Gastroesophageal sphincter (tissue), 4 donors: ENCODE measurements at regions not wholly inside any gene's neighbourhood (a gene's known extent, or its start where the extent isn't known, plus 50 kb on each side); places are given as distances from the start of the nearest gene placed in this dataset.

Source experiments
- ATAC-seq: fragments of 150-250 bp; one replicate; pipeline ENCODE4 v1.9.1; 2016; ENCODE audit warnings: mild to moderate bottlenecking, moderate library complexity
- H3K27ac ChIP-seq, 4 donors: fragments of 200-600 bp; sonication (generic) in 3 of 4; 1 replicate in 3 of 4; 2 replicates in 1 of 4; pipeline ENCODE4 v1.5.1; 2016 to 2019
- H3K27me3 ChIP-seq: fragments of 200-600 bp; sonication (generic); one replicate; pipeline ENCODE4 v1.5.1; 2019
- H3K36me3 ChIP-seq, 2 donors: fragments of 200-600 bp; sonication (generic); one replicate each; pipeline ENCODE4 v1.5.1; 2019; ENCODE audit warnings: control low read depth in 1 of 2
- H3K4me1 ChIP-seq, 3 donors: fragments of 200-600 bp; sonication (generic); 1 replicate in 2 of 3; 2 replicates in 1 of 3; pipeline ENCODE4 v1.5.1; 2016 to 2019; ENCODE audit warnings: control low read depth in 2 of 3
- H3K4me3 ChIP-seq, 2 donors: fragments of 200-600 bp; sonication (generic); one replicate each; pipeline ENCODE4 v1.5.1; 2019; ENCODE audit warnings: mild to moderate bottlenecking in 1 of 2, moderate library complexity in 1 of 2
- H3K9me3 ChIP-seq, 3 donors: fragments of 200-600 bp; sonication (generic); one replicate each; pipeline ENCODE4 v1.5.1; 2017 to 2019; ENCODE audit warnings: control low read depth in 2 of 3
- CTCF ChIP-seq, 4 experiments: fragments of 200-600 bp in 2 of 4; fragments of 450-650 bp in 2 of 4; sonication (generic) in 1 of 4; IDR thresholded peaks; one replicate each; pipeline ENCODE4 v1.5.1; 2017 to 2019; ENCODE audit warnings: antibody characterized with exemption in 4 of 4, mild to moderate bottlenecking in 2 of 4, moderate library complexity in 2 of 4
- EP300 ChIP-seq: sonication (generic); formaldehyde crosslinking; IDR thresholded peaks from one replicate; pipeline ENCODE4 v1.6.1; 2017; ENCODE audit warnings: antibody characterized with exemption, mild to moderate bottlenecking
- POLR2A ChIP-seq, 2 donors: fragments of 450-650 bp; IDR thresholded peaks; one replicate each; pipeline ENCODE4 v1.6.1; 2017; ENCODE audit warnings: antibody characterized with exemption in 2 of 2, mild to moderate bottlenecking in 2 of 2, moderate library complexity in 1 of 2
- POLR2AphosphoS5 ChIP-seq: sonication (generic); formaldehyde crosslinking; IDR thresholded peaks from one replicate; pipeline ENCODE4 v1.6.1; 2017; ENCODE audit warnings: antibody characterized with exemption
- WGBS, 2 donors: methylation state at CpG; one replicate each; pipeline ENCODE4 v1.1.5; 2018; ENCODE audit warnings: low coverage in 1 of 2; 5-methylcytosine and 5-hydroxymethylcytosine counted together

GRCh38 chr16:79493911-79494310 lies 106.6 kb downstream of the MAF start:
- Histone ChIP-seq H3K4me3 (no peak overlapping the region), H3K27ac (no peak overlapping the region), H3K27me3 (no peaks in the 10 kb centered on the region), H3K36me3 (no peaks in the 10 kb centered on the region), H3K4me1 (no peaks in the 10 kb centered on the region), H3K9me3 (peaks cover 0 to 8% (median 0%) of the 10 kb centered on the region in 3 donors)
- 39 to 50% methylated on average over 1 to 2 of the region's 2 CpGs for WGBS, 2 donors
- TF ChIP-seq CTCF (IDR thresholded peaks at IDR 0.05) (no peak), POLR2AphosphoS5 (no peak), POLR2A (IDR thresholded peaks at IDR 0.05) (no peak), EP300 (no peak)
- no peak for ATAC-seq

- Histone ChIP-seq H3K27ac (no peak overlapping the region), H3K4me3 (no peak overlapping the region), H3K27me3 (no peaks in the 10 kb centered on the region), H3K4me1 (no peaks in the 10 kb centered on the region), H3K9me3 (peaks cover 0 to 8% (median 0%) of the 10 kb centered on the region in 3 donors), H3K36me3 (no peaks in the 10 kb centered on the region)
- 85 to 89% methylated on average over 9 of the region's 10 CpGs for WGBS, 2 donors
- no peak for ATAC-seq
- TF ChIP-seq POLR2A (IDR thresholded peaks at IDR 0.05) (no peak), POLR2AphosphoS5 (no peak), EP300 (no peak), CTCF (IDR thresholded peaks at IDR 0.05) (no peak)
Observed at GRCh38 chr16:79492036-79492435, 108.5 kb downstream of the MAF start.

GRCh38 chr16:79485020-79485419 lies 115.5 kb downstream of the MAF start:
- Histone ChIP-seq H3K4me1 (no peaks in the 10 kb centered on the region), H3K36me3 (no peaks in the 10 kb centered on the region), H3K27ac (no peak overlapping the region), H3K4me3 (no peak overlapping the region), H3K27me3 (peaks cover 6% of the 10 kb centered on the region), H3K9me3 (no peaks in the 10 kb centered on the region)
- WGBS, 2 donors: 81 to 94% methylated on average over 3 of the region's 3 CpGs
- ATAC-seq: no peak
- no peak for TF ChIP-seq POLR2A (IDR thresholded peaks at IDR 0.05)

GRCh38 chr16:79484237-79484636 lies 116.3 kb downstream of the MAF start:
- Histone ChIP-seq H3K36me3 (no peaks in the 10 kb centered on the region), H3K27me3 (peaks cover 6% of the 10 kb centered on the region), H3K9me3 (no peaks in the 10 kb centered on the region), H3K4me3 (no peak overlapping the region), H3K4me1 (no peaks in the 10 kb centered on the region), H3K27ac (no peak overlapping the region)
- no peak for TF ChIP-seq POLR2AphosphoS5
- no peak for TF ChIP-seq CTCF (IDR thresholded peaks at IDR 0.05)
- TF ChIP-seq EP300: no peak
- TF ChIP-seq POLR2A (IDR thresholded peaks at IDR 0.05): no peak
- WGBS, 2 donors: 89% methylated on average over 3 of the region's 7 CpGs; no CpG with 5 or more reads in 1 of the 2 donors
- no peak for ATAC-seq

GRCh38 chr16:79483336-79483735 lies 117.2 kb downstream of the MAF start:
- H3K4me1 ChIP-seq: no peaks in the 10 kb centered on the region

More at GRCh38 chr16:79483336-79483735, 117.2 kb downstream of the MAF start:
- no peak for ATAC-seq
- H3K27me3 ChIP-seq: peaks cover 6% of the 10 kb centered on the region
- H3K9me3 ChIP-seq: no peaks in the 10 kb centered on the region
- H3K27ac ChIP-seq: no peak overlapping the region
- H3K4me3 ChIP-seq: no peak overlapping the region
- H3K36me3 ChIP-seq: no peaks in the 10 kb centered on the region
- no peak for TF ChIP-seq POLR2AphosphoS5
- no peak for TF ChIP-seq EP300
- TF ChIP-seq POLR2A (IDR thresholded peaks at IDR 0.05): no peak
- no peak for TF ChIP-seq CTCF (IDR thresholded peaks at IDR 0.05)
- 75 to 82% methylated on average over 3 of the region's 3 CpGs for WGBS, 2 donors
